MM.1S (cell line): ENCODE measurements at regions not wholly inside any gene's neighbourhood (a gene's known extent, or its start where the extent isn't known, plus 50 kb on each side); places are given as distances from the start of the nearest gene placed in this dataset.

Experiments used
- DNase-seq: peaks from one replicate; pipeline ENCODE4 v3.0.0-alpha.2; 2015
- H2AFZ ChIP-seq: fragments of 300-600 bp; sonication (generic); 2 replicates; pipeline ENCODE4 v1.6.0; 2016; ENCODE audit warnings: antibody characterized with exemption, low read length
- H3F3A ChIP-seq: fragments of 300-600 bp; sonication (generic); 2 replicates; pipeline ENCODE4 v1.6.1; 2016; ENCODE audit warnings: mild to moderate bottlenecking, antibody characterized with exemption, low read length, moderate library complexity, mixed read lengths; ENCODE audit not compliant: insufficient read depth
- H3K27ac ChIP-seq: fragments of 300-600 bp; sonication (generic); 2 replicates; pipeline ENCODE4 v1.5.1; 2016; ENCODE audit warnings: mild to moderate bottlenecking, low read length
- H3K27me3 ChIP-seq: fragments of 300-600 bp; sonication (generic); replicated peaks from 2 replicates; pipeline ENCODE4 v1.6.0; 2016; ENCODE audit warnings: low read length; ENCODE audit not compliant: insufficient read depth
- H3K36me3 ChIP-seq: fragments of 300-600 bp; sonication (generic); replicated peaks from 2 replicates; pipeline ENCODE4 v1.6.1; 2016; ENCODE audit warnings: mild to moderate bottlenecking, low read length, mixed read lengths; ENCODE audit not compliant: insufficient read depth
- H3K4me1 ChIP-seq: fragments of 300-600 bp; sonication (generic); 2 replicates; pipeline ENCODE4 v1.6.1; 2016; ENCODE audit warnings: low read length, mixed read lengths
- H3K4me2 ChIP-seq: fragments of 300-600 bp; sonication (generic); 2 replicates; pipeline ENCODE4 v1.6.0; 2016; ENCODE audit warnings: low read depth, low read length
- H3K4me3 ChIP-seq: fragments of 300-600 bp; sonication (generic); 2 replicates; pipeline ENCODE4 v1.5.1; 2016; ENCODE audit warnings: low read length, mixed read lengths
- H3K79me2 ChIP-seq: fragments of 300-600 bp; sonication (generic); 2 replicates; pipeline ENCODE4 v1.6.1; 2016; ENCODE audit warnings: mixed run types, low read length, mixed read lengths
- H3K9ac ChIP-seq: fragments of 300-600 bp; sonication (generic); 2 replicates; pipeline ENCODE4 v1.6.1; 2016; ENCODE audit warnings: low read length, mixed read lengths
- H3K9me2 ChIP-seq: fragments of 300-600 bp; sonication (generic); replicated peaks from 2 replicates; pipeline ENCODE4 v1.6.1; 2016; ENCODE audit warnings: mild to moderate bottlenecking, low read length, mixed read lengths; ENCODE audit not compliant: insufficient read depth
- H3K9me3 ChIP-seq: fragments of 300-600 bp; sonication (generic); replicated peaks from 2 replicates; pipeline ENCODE4 v1.6.1; 2016; ENCODE audit warnings: mild to moderate bottlenecking, low read length, mixed read lengths; ENCODE audit not compliant: insufficient read depth
- H4K20me1 ChIP-seq: fragments of 300-600 bp; sonication (generic); 2 replicates; pipeline ENCODE4 v1.6.1; 2016; ENCODE audit warnings: mild to moderate bottlenecking, low read length, moderate library complexity, mixed read lengths; ENCODE audit not compliant: insufficient read depth
- CTCF ChIP-seq: fragments of 300-600 bp; sonication (generic); IDR thresholded peaks from 2 replicates; pipeline ENCODE4 v1.5.1; 2016; ENCODE audit warnings: antibody characterized with exemption, low read length, mixed read lengths
- EZH2 ChIP-seq: fragments of 300-600 bp; sonication (generic); optimal IDR thresholded peaks from 2 replicates; pipeline ENCODE3; 2017; ENCODE audit warnings: low read depth, mild to moderate bottlenecking, antibody characterized with exemption, low read length, mixed read lengths
- EZH2phosphoT487 ChIP-seq: fragments of 300-600 bp; sonication (generic); IDR thresholded peaks from 2 replicates; pipeline ENCODE4 v1.6.1; 2018; ENCODE audit warnings: antibody characterized with exemption, low read length

DNA sequence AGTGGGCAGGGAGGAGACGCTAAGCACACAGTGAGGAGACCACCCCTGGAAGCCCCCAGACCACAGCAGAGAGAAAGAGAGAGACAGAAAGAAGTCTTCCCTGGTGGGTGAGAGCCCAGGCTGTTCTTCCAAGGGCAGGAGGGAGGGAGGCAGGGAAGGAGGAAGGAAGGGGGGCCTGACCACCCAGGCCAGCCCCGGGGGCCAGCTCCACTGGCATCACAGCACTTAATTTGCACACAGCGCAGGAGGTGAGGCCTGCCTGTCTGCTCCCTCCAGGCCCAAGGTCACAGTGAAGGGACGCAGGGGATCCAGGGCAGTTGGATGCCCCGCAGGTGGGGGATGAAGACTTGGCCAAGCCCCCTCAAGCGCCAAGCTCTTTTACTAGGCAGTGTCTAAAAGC lies 141.9 kb upstream of the C14orf180 start:
- Histone ChIP-seq H4K20me1 (no peaks in the 10 kb centered on the region), H3F3A (no peaks in the 10 kb centered on the region), H3K9me2 (no peaks in the 10 kb centered on the region), H3K4me3 (no peak overlapping the region), H3K9ac (no peak overlapping the region), H2AFZ (no peak overlapping the region), H3K4me1 (no peaks in the 10 kb centered on the region), H3K79me2 (no peaks in the 10 kb centered on the region), H3K27ac (no peak overlapping the region), H3K27me3 (peaks cover 12% of the 10 kb centered on the region), H3K9me3 (no peaks in the 10 kb centered on the region), H3K4me2 (no peak overlapping the region), H3K36me3 (no peaks in the 10 kb centered on the region)
- DNase-seq = no peak
- TF ChIP-seq CTCF = no peak
- no peak for TF ChIP-seq EZH2phosphoT487
- TF ChIP-seq EZH2 = no peak

- H3K4me2 ChIP-seq = no peak overlapping the region
- no peak overlapping the region for H3K4me3 ChIP-seq
- H3F3A ChIP-seq = no peaks in the 10 kb centered on the region
- peaks cover 12% of the 10 kb centered on the region for H3K27me3 ChIP-seq
- H3K9me3 ChIP-seq = no peaks in the 10 kb centered on the region
- TF ChIP-seq EZH2 (no peak), CTCF (no peak), EZH2phosphoT487 (no peak)
- no peaks in the 10 kb centered on the region for H3K9me2 ChIP-seq
- H3K9ac ChIP-seq = no peak overlapping the region
- H3K36me3 ChIP-seq = no peaks in the 10 kb centered on the region
- H4K20me1 ChIP-seq = no peaks in the 10 kb centered on the region
- H3K27ac ChIP-seq = no peak overlapping the region
- H2AFZ ChIP-seq = no peak overlapping the region
- H3K79me2 ChIP-seq = no peaks in the 10 kb centered on the region
- no peak for DNase-seq
- H3K4me1 ChIP-seq = no peaks in the 10 kb centered on the region
Observed at GRCh38 chr14:104438166-104438887, 141.2 kb upstream of the C14orf180 start.

DNA sequence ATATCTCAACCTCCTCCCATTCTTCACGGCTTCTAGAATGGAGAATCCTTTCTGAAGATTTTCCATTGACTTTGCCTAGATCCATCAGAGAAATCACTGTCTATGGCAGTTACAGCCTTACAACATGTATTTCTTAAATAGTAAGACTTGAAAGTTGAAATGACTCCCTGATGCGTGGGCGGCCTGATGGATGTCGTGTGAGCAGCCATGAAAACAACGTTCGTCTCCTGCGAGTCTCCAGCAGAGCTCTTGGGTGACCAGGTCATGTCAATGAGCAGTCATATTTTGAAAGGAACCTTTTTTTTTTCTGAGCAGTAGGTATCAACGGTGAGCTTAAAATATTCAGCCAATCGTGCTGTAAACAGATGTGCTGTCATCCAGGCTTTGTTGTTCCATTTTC lies 139.9 kb upstream of the C14orf180 start:
- Histone ChIP-seq H2AFZ (no peak overlapping the region), H3K9me3 (no peaks in the 10 kb centered on the region), H3K36me3 (no peaks in the 10 kb centered on the region), H3K27ac (no peak overlapping the region), H3K4me1 (no peaks in the 10 kb centered on the region), H3K4me2 (no peak overlapping the region), H3F3A (no peaks in the 10 kb centered on the region), H3K9ac (no peak overlapping the region), H3K79me2 (no peaks in the 10 kb centered on the region), H3K9me2 (no peaks in the 10 kb centered on the region), H4K20me1 (no peaks in the 10 kb centered on the region), H3K27me3 (peaks cover 12% of the 10 kb centered on the region), H3K4me3 (no peak overlapping the region)
- no peak for TF ChIP-seq CTCF
- TF ChIP-seq EZH2phosphoT487 = no peak
- TF ChIP-seq EZH2 = no peak
- no peak for DNase-seq
